ENCODE measurements at regions not wholly inside any gene's neighbourhood (a gene's known extent, or its start where the extent isn't known, plus 50 kb on each side); places are given as distances from the start of the nearest gene placed in this dataset.
"Not testable (repeated sequence)": the region's sequence is repeated elsewhere in the genome, so short reads cannot be mapped to it uniquely, and the experiment has no call there.

GRCh38 chr9:108762348-108763055, 93.3 kb downstream of the ACTL7B start:
- DNase-seq, result no peak

DNA sequence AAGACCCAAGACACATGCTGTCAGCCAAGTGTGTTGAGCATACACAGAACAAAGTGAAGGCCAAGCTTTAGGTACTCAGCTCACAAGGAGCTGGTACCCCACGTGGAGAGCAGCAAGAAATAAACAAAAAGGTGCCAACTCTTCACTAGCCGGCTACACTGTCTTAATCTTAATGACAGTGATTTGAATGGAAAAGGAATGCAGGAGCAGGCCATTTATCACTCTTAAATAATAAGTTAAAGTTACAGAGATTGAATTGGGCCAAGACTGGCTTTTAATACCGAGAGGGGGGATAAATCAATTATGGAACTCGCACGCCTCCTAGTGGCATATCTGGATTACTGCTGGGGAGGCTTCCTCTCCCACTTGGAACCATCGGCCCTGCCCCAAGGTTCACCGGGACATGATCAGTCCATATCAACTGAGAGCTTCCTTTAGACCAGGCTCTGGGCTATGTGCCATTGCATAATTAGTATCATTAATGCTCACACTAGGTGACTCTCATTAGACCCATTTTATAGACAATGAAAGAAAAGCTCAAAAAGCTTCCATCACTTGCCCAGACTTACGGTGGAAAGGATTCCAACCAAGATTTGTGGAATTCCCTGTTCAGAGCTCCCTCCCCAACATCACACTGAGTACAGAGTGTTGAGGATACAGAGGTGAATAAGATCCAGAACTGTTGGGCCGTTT, 94.0 kb downstream of the ACTL7B start:
- DNase-seq, result peak; percentile 35

- no peak for DNase-seq
Observed at GRCh38 chr9:108760841-108761240, 94.9 kb downstream of the ACTL7B start.

DNA sequence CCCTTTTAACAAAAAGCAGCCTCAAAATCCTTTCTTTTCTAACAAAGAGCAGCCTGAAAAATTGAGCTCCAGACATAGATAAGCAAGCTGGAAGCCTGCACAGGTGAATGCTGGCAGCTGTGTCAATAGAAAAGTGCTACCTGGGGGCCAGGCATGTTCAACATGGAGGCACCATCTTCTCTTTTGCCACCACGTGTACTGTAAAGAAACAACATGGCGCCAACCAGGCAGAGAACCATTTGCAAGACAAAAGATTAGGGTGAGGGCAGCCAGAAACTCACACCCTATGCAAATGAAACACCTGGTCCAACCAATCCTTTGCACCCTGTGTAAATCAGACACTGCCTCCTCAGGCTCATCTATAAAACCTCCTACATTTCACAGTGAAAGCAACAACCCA, 96.0 kb downstream of the ACTL7B start:
- no peak for DNase-seq

DNA sequence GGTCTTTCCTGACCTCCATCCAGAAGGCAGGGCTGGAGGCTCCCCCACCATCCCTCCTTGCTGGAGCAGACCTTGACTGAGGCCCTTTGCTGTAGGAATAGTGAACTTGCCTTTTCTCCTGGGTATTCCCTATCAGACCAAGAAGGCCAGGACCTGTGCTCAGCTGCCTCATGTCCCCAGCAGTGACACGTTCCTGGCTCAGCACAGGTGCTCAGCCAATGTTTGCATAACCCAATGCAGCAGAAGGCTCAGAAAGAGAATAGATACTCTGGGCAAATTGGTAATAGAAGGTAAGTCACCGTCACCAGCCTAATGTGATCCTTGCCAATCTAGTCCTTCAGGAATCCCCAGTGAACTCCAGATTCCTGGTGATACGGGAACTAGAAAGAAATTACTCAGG, 96.4 kb downstream of the ACTL7B start:
- DNase-seq, result no peak

GRCh38 chr9:108756746-108757490, 98.9 kb downstream of the ACTL7B start:
- no peak for DNase-seq

DNA sequence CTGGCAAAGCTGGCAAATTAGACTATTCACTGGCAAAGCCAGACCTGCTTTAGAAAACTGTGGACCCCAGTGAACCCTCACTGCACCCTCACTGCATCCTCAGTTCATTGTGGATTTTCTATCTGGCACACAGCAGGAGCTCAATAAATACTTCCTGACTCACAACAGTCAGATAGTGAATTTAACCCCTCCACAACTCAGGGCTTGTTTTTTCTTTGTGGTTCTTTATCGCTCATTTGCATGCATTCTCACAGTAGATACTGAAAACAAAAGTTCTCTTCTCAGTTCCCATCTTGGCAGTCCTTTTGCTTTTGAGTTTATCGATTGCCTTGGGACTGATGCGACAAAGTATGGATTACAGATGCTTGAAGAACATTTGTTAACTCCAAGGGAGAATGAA, 99.8 kb downstream of the ACTL7B start:
- DNase-seq, result no peak

DNA sequence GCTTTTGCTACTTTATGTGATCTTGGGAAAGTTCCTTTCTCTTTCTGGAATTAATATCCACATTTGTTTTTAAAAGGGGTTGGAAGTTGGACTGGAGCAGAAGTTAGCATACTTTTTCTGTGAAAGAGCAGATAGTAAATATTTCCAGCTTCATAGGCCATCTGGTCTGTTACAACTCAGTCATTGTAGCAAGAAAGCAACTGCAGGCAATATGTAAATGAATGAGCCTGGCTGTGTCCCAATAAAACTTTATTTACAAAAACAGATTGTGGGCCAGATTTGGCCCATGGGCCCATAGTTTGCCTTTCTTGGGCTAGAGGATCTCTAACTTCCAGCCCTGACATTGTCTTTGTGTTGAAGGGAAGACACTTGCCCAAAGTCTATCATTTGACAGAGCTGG, 104.4 kb downstream of the ACTL7B start:
- no peak for DNase-seq

- no peak for DNase-seq
Observed at GRCh38 chr9:108750661-108751215, 105.0 kb downstream of the ACTL7B start.

GRCh38 chr9:108748776-108749175, 107.0 kb downstream of the ACTL7B start:
- DNase-seq, result no peak

DNA sequence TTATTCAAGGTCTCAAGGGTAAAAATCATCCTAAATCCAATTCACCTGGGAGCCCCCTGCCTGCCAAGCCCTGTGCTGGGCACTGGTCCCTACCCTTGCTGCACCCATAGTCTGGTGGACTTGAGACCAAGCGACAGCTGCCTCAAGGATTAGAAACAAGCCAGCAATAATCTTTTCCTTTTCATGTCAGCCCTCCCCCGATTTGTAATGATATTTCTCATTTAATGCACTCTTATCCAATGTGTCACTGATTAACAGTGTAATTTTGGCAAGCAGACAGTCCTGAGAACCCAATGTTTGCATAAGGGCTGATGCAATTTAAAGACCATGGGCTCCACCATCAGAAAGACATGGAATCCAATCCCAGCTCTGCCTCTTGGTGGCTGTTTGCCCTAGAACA, 108.9 kb downstream of the ACTL7B start:
- no peak for DNase-seq

GRCh38 chr9:108746001-108746400, 109.8 kb downstream of the ACTL7B start:
- DNase-seq, result no peak

DNA sequence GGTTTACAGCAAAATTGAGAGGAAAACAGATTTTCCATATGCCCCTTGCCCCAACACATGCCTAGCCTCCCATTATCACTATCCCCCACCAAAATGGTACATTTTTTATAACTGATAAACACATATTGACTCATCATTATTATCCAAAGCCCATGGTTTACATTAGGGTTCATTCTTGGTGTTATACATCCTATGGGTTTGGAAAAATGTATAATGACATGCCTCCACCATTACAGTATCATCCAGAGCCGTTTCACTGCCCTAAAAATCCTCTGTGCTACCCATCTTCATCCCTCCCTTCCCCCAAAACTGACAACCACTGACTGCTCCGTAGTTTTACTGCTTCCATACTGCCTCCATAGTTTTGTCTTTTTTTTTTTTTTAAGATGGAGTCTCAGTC, 111.1 kb downstream of the ACTL7B start:
- no peak for DNase-seq

GRCh38 chr9:108743901-108744371, 111.8 kb downstream of the ACTL7B start:
- no peak for DNase-seq

DNA sequence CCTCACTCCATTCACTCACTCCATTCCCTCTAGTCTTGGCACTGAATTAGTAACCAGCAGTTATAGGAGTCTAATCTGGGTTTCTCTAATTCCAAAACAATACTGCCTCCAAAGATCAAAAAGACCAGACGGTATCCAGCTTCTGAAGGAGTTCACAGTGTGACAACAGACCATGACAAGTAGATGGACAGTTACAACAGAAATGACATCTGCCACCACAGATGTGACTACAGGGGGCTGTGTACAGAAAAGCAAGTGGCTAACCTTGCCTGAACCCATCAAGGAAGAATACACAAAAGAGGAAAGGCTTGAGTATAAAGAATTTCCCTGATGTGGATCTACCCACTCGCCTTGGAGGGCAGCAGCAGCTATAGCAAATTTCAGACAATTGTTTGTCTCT, 112.4 kb downstream of the ACTL7B start:
- no peak for DNase-seq

DNA sequence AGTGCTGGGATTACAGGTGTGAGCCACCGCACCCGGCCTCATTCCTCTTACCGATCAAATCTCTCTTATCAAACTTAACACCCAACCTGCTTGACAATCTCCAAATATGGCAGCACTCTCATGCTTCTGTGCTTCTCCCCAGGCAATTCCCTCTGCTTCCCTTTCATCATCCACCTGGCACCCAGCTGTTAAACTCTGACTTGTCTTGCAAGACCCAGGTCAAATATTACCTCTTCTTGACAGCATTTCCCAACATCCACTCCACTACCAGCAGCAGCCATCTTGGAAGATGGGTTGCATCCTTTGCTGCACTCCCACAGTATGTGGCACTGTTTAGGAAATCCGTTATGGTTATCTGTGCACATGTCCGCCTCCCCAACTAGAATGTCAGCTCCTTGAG, 113.6 kb downstream of the ACTL7B start:
- DNase-seq, result no peak

DNA sequence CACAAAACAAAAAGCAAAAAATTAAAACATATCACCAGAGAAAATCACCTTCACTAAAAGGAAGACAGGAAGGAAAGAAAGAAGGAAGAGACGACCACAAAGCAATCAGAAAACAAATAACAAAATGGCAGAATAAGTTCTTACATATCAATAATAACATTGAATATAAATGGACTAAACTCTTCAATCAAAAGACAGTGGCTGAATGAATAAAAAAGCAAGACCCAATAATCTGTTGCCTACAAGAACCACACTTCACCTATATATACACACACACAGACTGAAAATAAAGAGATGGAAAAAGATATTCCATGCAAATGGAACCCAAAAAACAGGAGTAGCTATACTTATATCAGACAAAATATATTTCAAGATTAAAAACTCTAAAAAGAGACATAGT, 124.5 kb downstream of the ACTL7B start:
- DNase-seq, result not testable (repeated sequence)

DNA sequence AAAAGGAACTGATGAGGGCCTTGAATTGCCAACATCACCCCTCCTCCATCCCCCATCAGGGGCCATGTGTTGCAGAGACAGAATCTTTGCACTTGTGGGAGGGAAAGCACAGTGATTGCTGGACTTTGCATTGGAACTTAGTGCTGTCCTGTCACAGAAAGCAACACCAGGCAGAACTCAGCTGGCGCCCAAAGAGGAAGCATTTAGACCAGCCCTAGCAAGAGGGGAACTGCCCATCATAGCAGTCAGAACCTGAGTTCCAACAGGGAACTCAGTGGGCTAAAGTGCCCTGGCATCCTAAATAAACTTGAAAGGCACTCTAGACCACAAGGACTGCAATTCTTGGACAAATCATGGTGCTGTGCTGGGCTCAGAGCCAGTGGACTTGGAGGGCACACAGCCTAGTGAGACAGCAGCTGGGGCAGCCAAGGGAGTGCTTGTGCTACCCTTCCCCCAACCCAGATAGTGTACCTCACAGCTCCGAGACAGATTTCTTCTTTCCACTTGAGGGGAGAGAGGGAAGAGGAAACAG, 128.1 kb downstream of the ACTL7B start:
- no peak for DNase-seq

DNA sequence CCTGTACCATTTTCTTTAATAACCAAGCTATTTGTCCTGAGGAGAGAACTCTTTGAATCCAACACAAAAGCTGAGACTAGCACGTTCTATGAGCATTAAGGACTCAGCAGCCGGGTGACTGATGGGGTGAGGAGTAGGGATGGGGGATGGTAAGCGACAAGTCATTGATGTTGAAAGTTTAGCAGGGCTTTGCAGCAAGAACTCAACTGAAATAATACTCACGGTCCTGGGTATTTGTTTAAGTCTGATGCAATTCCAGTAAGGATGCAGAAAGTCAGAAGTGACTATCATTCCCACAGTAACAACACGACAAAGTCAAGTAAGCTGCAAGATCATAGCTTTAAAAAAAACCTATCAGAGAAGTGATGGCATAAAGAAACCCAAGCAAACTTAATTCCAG, 131.1 kb downstream of the ACTL7B start:
- no peak for DNase-seq

DNA sequence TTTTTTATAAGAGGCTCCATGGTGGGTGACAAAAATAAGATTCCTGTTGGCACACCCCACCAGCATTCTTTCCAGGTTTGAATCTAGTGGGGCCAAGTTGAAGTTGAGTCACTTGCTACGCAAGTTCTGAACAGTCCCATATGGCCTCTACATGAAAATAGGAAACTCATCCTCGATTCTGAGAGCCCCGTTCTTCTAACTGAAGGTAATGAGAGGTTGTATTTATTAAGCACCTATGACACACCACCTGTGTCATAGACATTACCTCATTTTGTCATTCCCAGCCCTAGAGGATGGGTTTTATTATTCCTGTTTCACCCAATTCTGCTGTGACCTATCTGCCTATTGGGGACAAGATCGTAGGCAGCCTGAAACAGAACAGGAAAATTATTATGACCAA, 131.7 kb downstream of the ACTL7B start:
- no peak for DNase-seq

GRCh38 chr9:108722396-108722795, 133.4 kb downstream of the ACTL7B start:
- no peak for DNase-seq

GRCh38 chr9:108720191-108720642, 135.6 kb downstream of the ACTL7B start:
- no peak for DNase-seq

GRCh38 chr9:108710424-108710823, 145.4 kb downstream of the ACTL7B start:
- no peak for DNase-seq
